Gastroesophageal sphincter (tissue), 3 donors: ENCODE measurements at regions not wholly inside any gene's neighbourhood (a gene's known extent, or its start where the extent isn't known, plus 50 kb on each side); places are given as distances from the start of the nearest gene placed in this dataset.
"Not testable (repeated sequence)": the region's sequence is repeated elsewhere in the genome, so short reads cannot be mapped to it uniquely, and the experiment has no call there.

Experiments used
- CTCF ChIP-seq, 4 experiments: fragments of 200-600 bp in 2 of 4; fragments of 450-650 bp in 2 of 4; sonication (generic) in 1 of 4; IDR thresholded peaks; one replicate each; pipeline ENCODE4 v1.5.1; 2017 to 2019; ENCODE audit warnings: antibody characterized with exemption in 4 of 4, mild to moderate bottlenecking in 2 of 4, moderate library complexity in 2 of 4
- POLR2AphosphoS5 ChIP-seq: sonication (generic); formaldehyde crosslinking; IDR thresholded peaks from one replicate; pipeline ENCODE4 v1.6.1; 2017; ENCODE audit warnings: antibody characterized with exemption

- not testable (repeated sequence) for TF ChIP-seq CTCF (IDR thresholded peaks at IDR 0.05); POLR2AphosphoS5
Observed at GRCh38 chr20:29311046-29311445, 1946.4 kb upstream of the DEFB115 start.
